ENCODE measurements at regions not wholly inside any gene's neighbourhood (a gene's known extent, or its start where the extent isn't known, plus 50 kb on each side); places are given as distances from the start of the nearest gene placed in this dataset.

DNA sequence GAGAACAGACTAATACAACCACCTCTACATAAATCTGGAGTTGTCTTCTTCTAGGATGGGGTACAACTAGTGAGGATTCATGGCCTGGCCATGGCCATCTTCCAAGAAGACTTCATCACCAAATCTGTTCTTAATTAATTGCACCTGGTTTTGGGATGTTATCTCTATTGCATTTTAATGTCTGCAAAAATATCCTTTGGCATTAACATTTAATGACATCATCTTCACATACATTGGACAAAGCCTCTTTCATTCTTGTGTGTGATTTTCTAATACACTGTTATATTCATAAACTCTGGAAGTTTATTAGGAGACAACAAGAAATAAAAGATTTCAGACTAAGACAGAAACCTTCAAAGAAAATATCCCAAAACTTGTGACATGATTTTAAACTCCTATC, 124.2 kb upstream of the ABCB5 start:
- TF ChIP-seq, protein P1, sequence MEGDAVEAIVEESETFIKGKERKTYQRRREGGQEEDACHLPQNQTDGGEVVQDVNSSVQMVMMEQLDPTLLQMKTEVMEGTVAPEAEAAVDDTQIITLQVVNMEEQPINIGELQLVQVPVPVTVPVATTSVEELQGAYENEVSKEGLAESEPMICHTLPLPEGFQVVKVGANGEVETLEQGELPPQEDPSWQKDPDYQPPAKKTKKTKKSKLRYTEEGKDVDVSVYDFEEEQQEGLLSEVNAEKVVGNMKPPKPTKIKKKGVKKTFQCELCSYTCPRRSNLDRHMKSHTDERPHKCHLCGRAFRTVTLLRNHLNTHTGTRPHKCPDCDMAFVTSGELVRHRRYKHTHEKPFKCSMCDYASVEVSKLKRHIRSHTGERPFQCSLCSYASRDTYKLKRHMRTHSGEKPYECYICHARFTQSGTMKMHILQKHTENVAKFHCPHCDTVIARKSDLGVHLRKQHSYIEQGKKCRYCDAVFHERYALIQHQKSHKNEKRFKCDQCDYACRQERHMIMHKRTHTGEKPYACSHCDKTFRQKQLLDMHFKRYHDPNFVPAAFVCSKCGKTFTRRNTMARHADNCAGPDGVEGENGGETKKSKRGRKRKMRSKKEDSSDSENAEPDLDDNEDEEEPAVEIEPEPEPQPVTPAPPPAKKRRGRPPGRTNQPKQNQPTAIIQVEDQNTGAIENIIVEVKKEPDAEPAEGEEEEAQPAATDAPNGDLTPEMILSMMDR (IDR thresholded peaks at IDR 0.05), result no peak
- TF ChIP-seq POLR2A (IDR thresholded peaks at IDR 0.05), result no peak
- no peak for TF ChIP-seq POLR2AphosphoS5 (IDR thresholded peaks at IDR 0.05)
- TF ChIP-seq EP300 (IDR thresholded peaks at IDR 0.05), result no peak
